ENCODE measurements at regions not wholly inside any gene's neighbourhood (a gene's known extent, or its start where the extent isn't known, plus 50 kb on each side); places are given as distances from the start of the nearest gene placed in this dataset.
"Not testable (repeated sequence)": the region's sequence is repeated elsewhere in the genome, so short reads cannot be mapped to it uniquely, and the experiment has no call there.

DNA sequence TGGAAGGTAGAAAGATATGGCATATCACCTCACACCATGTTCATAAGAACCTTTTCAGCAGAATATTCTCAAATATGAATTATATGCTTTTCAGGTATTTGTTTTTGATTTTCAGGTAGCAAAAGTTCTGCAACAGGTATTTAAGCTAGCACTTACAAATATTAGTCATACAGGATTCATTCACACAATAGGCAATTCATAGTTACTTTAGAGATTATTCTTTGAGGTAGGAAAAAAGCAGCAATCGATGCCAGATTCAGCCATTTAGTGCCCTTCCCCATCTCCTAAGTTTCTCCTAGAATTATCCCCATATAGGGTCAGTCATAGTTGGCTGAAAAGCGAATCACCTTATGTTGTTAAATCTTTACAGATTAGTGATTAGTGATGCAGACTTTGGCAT is 177.4 kb upstream of the MMADHC start:
- no peak overlapping the region for H3K4me3 ChIP-seq (replicated peaks; ENCODE audit: low read depth, low read length)
- H3K36me3 ChIP-seq (ENCODE audit: control insufficient read depth, insufficient read depth, low read length) = no peaks in the 10 kb centered on the region
- DNase-seq (ENCODE audit: extremely low read depth, insufficient read length) = no peak
- TF ChIP-seq, protein P1, sequence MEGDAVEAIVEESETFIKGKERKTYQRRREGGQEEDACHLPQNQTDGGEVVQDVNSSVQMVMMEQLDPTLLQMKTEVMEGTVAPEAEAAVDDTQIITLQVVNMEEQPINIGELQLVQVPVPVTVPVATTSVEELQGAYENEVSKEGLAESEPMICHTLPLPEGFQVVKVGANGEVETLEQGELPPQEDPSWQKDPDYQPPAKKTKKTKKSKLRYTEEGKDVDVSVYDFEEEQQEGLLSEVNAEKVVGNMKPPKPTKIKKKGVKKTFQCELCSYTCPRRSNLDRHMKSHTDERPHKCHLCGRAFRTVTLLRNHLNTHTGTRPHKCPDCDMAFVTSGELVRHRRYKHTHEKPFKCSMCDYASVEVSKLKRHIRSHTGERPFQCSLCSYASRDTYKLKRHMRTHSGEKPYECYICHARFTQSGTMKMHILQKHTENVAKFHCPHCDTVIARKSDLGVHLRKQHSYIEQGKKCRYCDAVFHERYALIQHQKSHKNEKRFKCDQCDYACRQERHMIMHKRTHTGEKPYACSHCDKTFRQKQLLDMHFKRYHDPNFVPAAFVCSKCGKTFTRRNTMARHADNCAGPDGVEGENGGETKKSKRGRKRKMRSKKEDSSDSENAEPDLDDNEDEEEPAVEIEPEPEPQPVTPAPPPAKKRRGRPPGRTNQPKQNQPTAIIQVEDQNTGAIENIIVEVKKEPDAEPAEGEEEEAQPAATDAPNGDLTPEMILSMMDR (IDR thresholded peaks at IDR 0.05; ENCODE audit: insufficient read depth, low read length, poor library complexity, severe bottlenecking) = no peak
- H3K27me3 ChIP-seq (replicated peaks; ENCODE audit: control insufficient read depth, insufficient read depth, low read length) = no peaks in the 10 kb centered on the region

- TF ChIP-seq, protein P1 (IDR thresholded peaks at IDR 0.05; ENCODE audit: insufficient read depth, low read length, poor library complexity, severe bottlenecking) = no peak
- DNase-seq (ENCODE audit: extremely low read depth, insufficient read length) = no peak
- Histone ChIP-seq H3K36me3 (ENCODE audit: control insufficient read depth, insufficient read depth, low read length) (no peaks in the 10 kb centered on the region), H3K4me3 (replicated peaks; ENCODE audit: low read depth, low read length) (no peak overlapping the region), H3K27me3 (replicated peaks; ENCODE audit: control insufficient read depth, insufficient read depth, low read length) (no peaks in the 10 kb centered on the region)
These were observed 175.8 kb upstream of the MMADHC start for GRCh38 chr2:149763358-149763757.

- TF ChIP-seq, protein P1 (IDR thresholded peaks at IDR 0.05; ENCODE audit: insufficient read depth, low read length, poor library complexity, severe bottlenecking) = no peak
- H3K36me3 ChIP-seq (ENCODE audit: control insufficient read depth, insufficient read depth, low read length) = no peaks in the 10 kb centered on the region
These were observed 174.0 kb upstream of the MMADHC start for GRCh38 chr2:149761611-149762010.

DNA sequence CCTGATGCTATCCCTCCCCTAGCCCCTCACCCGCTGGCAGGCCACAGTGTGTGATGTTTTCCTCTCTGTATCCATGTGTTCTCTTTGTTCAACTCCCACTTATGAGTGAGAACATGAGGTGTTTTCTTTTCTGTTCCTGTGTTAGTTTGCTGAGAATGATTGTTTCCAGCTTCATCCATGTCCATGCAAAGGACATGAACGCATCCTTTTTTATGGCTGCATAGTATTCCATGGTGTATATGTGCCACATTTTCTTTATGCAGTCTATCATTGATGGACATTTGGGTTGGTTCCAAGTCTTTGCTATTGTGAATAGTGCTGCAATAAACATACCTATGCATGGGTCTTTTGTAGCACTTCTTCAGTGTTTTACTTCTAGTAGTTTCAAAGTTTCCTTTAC is 171.8 kb upstream of the MMADHC start:
- H3K4me3 ChIP-seq (replicated peaks; ENCODE audit: low read depth, low read length); H3K36me3 ChIP-seq (ENCODE audit: control insufficient read depth, insufficient read depth, low read length); DNase-seq (ENCODE audit: extremely low read depth, insufficient read length); H3K27me3 ChIP-seq (replicated peaks; ENCODE audit: control insufficient read depth, insufficient read depth, low read length): not testable (repeated sequence)

More at GRCh38 chr2:149761611-149762010, 174.0 kb upstream of the MMADHC start:
- Histone ChIP-seq H3K4me3 (replicated peaks; ENCODE audit: low read depth, low read length) (no peak overlapping the region), H3K27me3 (replicated peaks; ENCODE audit: control insufficient read depth, insufficient read depth, low read length) (no peaks in the 10 kb centered on the region)
- no peak for DNase-seq (ENCODE audit: extremely low read depth, insufficient read length)

DNA sequence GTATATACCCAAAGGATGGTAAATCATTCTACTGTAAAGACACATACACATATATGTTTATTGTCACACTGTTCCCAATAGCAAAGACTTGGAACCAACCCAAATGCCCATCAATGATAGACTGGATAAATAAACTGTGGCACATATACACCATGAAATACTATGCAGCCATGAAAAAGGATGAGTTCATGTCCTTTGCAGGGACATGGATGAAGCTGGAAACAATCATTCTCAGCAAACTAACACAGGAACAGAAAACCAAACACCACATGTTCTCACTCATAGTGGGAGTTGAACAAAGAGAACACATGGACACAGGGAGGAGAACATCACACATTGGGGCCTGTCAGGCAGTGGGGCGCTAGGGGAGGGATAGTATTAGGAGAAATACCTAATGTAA is 167.1 kb upstream of the MMADHC start:
- H3K27me3 ChIP-seq (replicated peaks; ENCODE audit: control insufficient read depth, insufficient read depth, low read length); H3K4me3 ChIP-seq (replicated peaks; ENCODE audit: low read depth, low read length); DNase-seq (ENCODE audit: extremely low read depth, insufficient read length); H3K36me3 ChIP-seq (ENCODE audit: control insufficient read depth, insufficient read depth, low read length): not testable (repeated sequence)

DNA sequence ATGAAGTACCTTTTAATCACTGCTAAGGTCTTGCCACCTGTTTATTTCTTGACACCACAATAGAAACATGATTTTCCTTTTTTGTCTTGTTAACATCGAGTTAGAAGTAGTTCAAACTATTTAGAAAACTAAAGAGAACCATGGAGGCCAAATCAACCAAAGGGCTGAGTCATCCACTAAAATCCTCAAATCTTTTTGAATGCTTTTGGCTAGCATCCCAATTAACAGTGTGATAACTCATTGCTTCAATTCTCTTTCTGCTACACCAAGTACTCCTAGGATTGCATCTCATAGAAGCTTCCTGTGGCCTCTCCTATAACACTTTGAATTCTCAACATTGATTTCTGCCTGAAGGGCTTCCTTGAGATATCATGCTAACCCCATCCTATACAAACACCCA is 159.9 kb upstream of the MMADHC start:
- H3K27me3 ChIP-seq (replicated peaks; ENCODE audit: control insufficient read depth, insufficient read depth, low read length) = no peaks in the 10 kb centered on the region
- DNase-seq (ENCODE audit: extremely low read depth, insufficient read length) = no peak
- H3K36me3 ChIP-seq (ENCODE audit: control insufficient read depth, insufficient read depth, low read length) = no peaks in the 10 kb centered on the region
- TF ChIP-seq, protein P1 (IDR thresholded peaks at IDR 0.05; ENCODE audit: insufficient read depth, low read length, poor library complexity, severe bottlenecking) = no peak
- H3K4me3 ChIP-seq (replicated peaks; ENCODE audit: low read depth, low read length) = no peak overlapping the region
